ENCODE measurements at regions not wholly inside any gene's neighbourhood (a gene's known extent, or its start where the extent isn't known, plus 50 kb on each side); places are given as distances from the start of the nearest gene placed in this dataset.

GRCh38 chr3:28916713-28917499 is 364.0 kb upstream of the RBMS3 start:
- DNase-seq (ENCODE audit: low read depth), result peak; percentile 4
- no peak overlapping the region for H3K4me3 ChIP-seq (ENCODE audit: low read depth, low read length)
- TF ChIP-seq MAX (IDR thresholded peaks at IDR 0.05; ENCODE audit: low read depth, low read length) (no peak), MYC (IDR thresholded peaks at IDR 0.05; ENCODE audit: low read depth, low read length) (no peak), POLR2A (IDR thresholded peaks at IDR 0.05; ENCODE audit: extremely low read depth, insufficient read length) (no peak), CTCF (IDR thresholded peaks at IDR 0.05; ENCODE audit: low read depth, low read length) (no peak)

- no peak overlapping the region for H3K4me3 ChIP-seq (ENCODE audit: low read depth, low read length)
- DNase-seq (ENCODE audit: low read depth), result no peak
- no peak for TF ChIP-seq MAX (IDR thresholded peaks at IDR 0.05; ENCODE audit: low read depth, low read length)
- TF ChIP-seq POLR2A (IDR thresholded peaks at IDR 0.05; ENCODE audit: extremely low read depth, insufficient read length), result no peak
- TF ChIP-seq CTCF (IDR thresholded peaks at IDR 0.05; ENCODE audit: low read depth, low read length), result no peak
- no peak for TF ChIP-seq MYC (IDR thresholded peaks at IDR 0.05; ENCODE audit: low read depth, low read length)
Observed at GRCh38 chr3:28917895-28918475, 362.9 kb upstream of the RBMS3 start.

GRCh38 chr3:28922376-28922775 is 358.5 kb upstream of the RBMS3 start:
- DNase-seq (ENCODE audit: low read depth), result no peak
- no peak for TF ChIP-seq MAX (IDR thresholded peaks at IDR 0.05; ENCODE audit: low read depth, low read length)
- no peak for TF ChIP-seq POLR2A (IDR thresholded peaks at IDR 0.05; ENCODE audit: extremely low read depth, insufficient read length)
- no peak for TF ChIP-seq MYC (IDR thresholded peaks at IDR 0.05; ENCODE audit: low read depth, low read length)
- TF ChIP-seq CTCF (IDR thresholded peaks at IDR 0.05; ENCODE audit: low read depth, low read length), result no peak
- no peak overlapping the region for H3K4me3 ChIP-seq (ENCODE audit: low read depth, low read length)

- no peak for DNase-seq (ENCODE audit: low read depth)
- no peak for TF ChIP-seq MYC (IDR thresholded peaks at IDR 0.05; ENCODE audit: low read depth, low read length)
- H3K4me3 ChIP-seq (ENCODE audit: low read depth, low read length), result no peak overlapping the region
Observed at GRCh38 chr3:28923994-28924393, 356.9 kb upstream of the RBMS3 start.

- DNase-seq (ENCODE audit: low read depth), result no peak
- H3K4me3 ChIP-seq (ENCODE audit: low read depth, low read length), result no peak overlapping the region
- TF ChIP-seq MYC (IDR thresholded peaks at IDR 0.05; ENCODE audit: low read depth, low read length) (no peak), POLR2A (IDR thresholded peaks at IDR 0.05; ENCODE audit: extremely low read depth, insufficient read length) (no peak), MAX (IDR thresholded peaks at IDR 0.05; ENCODE audit: low read depth, low read length) (no peak), CTCF (IDR thresholded peaks at IDR 0.05; ENCODE audit: low read depth, low read length) (no peak)
Observed at GRCh38 chr3:28924744-28925360, 356.0 kb upstream of the RBMS3 start.

- H3K4me3 ChIP-seq (ENCODE audit: low read depth, low read length), result no peak overlapping the region
- DNase-seq (ENCODE audit: low read depth), result no peak
- TF ChIP-seq MAX (IDR thresholded peaks at IDR 0.05; ENCODE audit: low read depth, low read length) (no peak), MYC (IDR thresholded peaks at IDR 0.05; ENCODE audit: low read depth, low read length) (no peak), CTCF (IDR thresholded peaks at IDR 0.05; ENCODE audit: low read depth, low read length) (no peak), POLR2A (IDR thresholded peaks at IDR 0.05; ENCODE audit: extremely low read depth, insufficient read length) (no peak)
Observed at GRCh38 chr3:28933337-28933736, 347.5 kb upstream of the RBMS3 start.
